GM18520 (cell line): ENCODE measurements at regions not wholly inside any gene's neighbourhood (a gene's known extent, or its start where the extent isn't known, plus 50 kb on each side); places are given as distances from the start of the nearest gene placed in this dataset.

Experiments used
- ATAC-seq: cut with Tn5 transposase; IDR thresholded peaks from one replicate; pipeline ENCODE4 v1.9.1; 2021; ENCODE audit not compliant: unreplicated experiment

DNA sequence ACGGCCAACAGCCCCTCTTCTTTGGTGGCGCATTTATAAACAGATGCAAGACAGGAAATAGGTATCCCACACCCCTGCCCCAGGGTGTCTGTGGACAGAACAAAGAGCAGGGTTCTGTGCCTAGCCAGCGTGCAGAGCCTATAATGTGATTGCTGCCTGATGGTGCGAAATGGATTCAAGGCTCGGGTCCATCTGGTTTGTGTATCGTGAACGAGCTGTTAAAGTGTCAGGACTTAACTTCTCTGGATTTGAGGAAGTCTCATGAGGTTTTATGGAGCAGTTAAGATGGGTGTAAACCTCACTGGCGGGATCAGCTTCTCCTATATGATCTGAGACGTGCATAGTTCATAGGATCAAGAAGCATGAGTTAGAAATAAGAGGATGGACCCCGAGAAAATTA lies 388.7 kb upstream of the TBX3 start:
- ATAC-seq: no peak

DNA sequence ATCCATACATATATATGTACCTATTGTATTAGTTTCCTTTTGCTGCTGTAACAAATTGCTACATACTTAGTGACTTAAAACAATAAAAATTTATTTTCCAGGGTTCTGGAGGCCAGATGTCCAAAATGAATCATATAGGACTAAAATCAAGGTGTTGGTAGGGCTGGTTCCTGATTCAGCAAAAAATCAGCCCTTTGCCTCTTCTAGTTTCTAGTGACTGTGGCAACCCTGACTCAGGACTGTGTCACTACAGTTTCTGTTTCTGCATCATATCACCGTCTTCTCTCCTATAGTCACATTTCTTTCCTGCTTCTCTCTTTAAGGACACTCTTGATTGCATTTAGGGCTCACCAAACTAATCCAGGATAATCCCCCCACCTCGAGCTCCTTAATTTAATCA lies 386.3 kb upstream of the TBX3 start:
- no peak for ATAC-seq

DNA sequence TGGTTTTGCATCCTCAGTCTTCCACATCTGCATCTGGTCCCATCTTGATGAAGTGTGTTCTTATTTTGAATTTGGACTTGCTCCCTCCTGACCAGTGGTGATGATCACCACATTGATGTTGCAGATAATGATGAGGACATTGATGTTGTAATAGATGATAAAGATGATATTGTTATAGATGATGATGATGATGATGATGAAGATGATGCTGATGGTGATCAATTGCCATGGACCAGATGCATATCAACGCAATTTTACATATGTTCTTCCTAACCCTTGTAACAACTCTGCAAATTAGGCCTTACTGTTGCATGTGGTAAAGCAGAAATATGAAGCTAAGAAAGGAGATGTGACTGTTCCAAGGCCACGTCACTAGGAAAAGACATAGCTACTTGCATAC lies 380.3 kb upstream of the TBX3 start:
- ATAC-seq: no peak

DNA sequence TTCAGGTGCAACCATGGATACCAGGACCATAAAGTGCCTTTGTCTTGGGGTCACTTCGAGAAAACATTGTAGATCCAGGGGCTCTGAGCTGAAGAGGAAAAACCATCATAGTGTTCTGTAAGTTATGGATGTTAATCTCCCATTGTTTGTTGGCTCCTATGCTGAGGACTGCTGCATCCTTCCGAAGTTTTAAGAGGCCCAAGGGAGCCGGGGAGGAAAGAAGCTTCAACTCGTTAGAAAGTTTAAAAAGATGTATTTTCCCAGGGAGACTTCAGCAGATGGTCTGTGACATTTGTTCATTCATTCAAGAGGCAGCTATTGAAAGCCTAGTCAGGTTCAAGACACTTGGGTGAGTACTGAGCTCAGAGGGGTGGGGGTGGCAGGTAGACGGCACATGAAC lies 378.8 kb upstream of the TBX3 start:
- no peak for ATAC-seq

DNA sequence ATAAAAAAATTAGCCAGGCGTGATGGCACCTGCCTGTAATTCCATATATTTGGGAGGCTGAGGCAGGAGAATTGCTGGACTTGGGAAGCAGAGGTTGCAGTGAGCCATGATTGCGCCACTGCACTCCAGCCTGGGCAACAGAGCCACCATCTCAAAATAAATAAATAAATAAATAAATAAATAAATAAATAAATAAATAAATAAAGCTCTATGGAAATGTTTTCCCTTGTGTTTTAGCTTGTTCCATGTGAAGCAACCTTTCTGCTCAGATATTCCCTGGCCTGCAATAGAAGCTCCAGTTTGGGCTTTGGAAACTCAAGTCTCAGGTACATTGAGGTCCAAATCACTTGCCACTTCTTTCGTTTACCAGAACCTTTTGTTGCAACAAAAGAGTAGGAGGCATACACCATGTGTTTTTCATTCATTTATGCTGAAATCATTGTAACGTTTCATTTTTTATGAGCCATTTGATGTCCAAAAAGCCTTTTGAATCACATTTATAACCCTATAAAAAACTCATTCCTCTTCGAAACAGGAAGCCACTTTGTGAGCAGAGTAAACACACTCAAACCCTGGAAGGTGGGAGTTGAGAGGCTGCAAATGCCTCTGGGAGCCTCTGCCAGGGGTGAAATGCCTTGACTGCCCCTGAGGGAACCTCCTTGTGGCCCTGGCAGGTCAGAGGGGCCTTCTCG lies 376.6 kb upstream of the TBX3 start:
- no peak for ATAC-seq

DNA sequence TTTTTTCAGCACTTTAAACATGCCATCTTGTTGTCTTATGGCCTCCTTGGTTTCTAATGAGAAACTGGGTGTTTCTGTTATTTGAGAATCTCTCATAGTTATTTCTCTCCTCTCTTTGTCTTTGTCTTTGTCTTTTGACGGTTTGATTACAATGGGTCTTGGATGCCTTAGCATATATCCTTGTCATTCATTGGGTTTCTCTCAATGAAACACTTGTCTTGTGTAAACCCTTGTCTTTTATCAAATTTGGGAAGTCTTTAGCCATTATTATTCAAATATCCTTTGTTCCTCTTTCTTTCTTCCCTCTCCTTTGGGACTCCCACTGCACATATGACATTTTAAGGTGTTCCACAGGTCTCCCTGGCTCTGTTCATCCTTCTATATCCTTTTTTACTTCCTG lies 373.5 kb upstream of the TBX3 start:
- ATAC-seq: no peak

DNA sequence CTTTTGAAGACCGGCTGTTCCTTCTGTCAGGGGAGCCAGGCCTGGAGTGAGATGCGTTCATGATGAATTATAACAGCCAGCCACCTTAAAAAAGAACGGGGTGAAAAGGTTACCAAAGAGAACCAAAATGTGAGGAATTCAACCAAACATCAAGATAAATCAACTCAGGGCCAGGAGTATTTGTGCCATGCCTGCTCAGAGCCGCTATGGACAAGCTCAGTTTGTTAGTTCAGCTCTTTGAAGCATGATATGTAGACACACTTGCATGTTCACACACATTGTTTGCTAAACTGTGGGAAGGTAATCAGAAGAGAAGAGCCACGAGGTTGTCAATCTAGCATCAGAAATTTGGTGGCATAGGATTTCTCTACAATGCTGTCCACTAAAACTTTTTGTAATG lies 367.4 kb upstream of the TBX3 start:
- ATAC-seq: no peak

DNA sequence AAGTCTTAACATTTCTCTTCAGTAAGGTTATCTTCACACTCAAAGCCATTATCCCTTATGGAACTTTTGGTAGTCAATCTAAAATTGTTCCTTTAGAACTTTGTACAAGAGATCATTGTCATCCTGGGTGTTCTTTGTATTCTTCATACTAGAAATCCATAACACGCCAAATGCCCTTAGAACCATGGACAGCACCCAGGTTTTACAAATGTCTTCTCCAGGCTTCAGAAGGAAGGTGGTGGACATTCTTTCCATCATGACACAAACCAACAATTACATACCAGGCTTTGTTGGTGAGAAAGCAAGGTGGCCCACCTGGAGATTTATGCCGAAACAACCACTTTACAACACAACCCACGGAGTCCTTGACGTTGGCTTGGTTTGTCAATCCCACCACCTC lies 365.6 kb upstream of the TBX3 start:
- no peak for ATAC-seq

DNA sequence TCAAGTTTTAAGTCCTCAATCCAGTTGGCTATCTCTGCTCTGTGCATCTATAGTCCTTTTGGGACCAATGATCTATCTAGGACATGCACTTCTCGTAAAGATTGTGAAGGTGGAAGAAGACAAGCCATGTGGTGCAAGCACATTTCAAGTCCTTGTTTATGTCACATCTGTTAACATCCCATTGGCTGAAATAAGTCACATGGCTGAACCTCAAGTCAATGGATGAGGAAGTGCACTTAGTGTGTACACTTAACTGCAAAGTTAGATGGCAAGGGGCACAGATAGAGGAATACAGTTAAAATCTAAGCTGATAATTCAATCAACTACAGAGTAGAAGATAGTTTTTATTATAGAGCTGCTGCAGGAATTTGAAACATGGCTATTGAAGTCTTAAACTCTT lies 362.8 kb upstream of the TBX3 start:
- no peak for ATAC-seq

DNA sequence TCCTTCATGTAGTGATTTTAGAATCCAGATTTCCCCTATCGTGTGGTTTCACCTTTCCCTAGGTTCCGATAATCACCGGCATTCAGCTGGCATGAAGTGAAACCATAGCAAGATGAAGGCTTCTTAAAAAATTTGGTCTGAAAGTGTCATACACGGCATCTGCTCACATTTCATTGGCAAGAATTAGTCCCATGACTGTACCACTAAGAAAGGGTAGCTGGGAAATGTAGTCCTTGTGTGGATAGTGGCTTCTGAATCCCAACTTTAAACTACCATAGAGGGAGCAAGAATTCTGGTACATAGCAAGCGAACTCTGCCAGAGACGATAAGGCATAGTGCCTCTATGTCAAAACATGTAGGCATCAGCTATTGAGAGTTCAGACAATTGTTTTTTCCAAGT lies 360.1 kb upstream of the TBX3 start:
- ATAC-seq: no peak

DNA sequence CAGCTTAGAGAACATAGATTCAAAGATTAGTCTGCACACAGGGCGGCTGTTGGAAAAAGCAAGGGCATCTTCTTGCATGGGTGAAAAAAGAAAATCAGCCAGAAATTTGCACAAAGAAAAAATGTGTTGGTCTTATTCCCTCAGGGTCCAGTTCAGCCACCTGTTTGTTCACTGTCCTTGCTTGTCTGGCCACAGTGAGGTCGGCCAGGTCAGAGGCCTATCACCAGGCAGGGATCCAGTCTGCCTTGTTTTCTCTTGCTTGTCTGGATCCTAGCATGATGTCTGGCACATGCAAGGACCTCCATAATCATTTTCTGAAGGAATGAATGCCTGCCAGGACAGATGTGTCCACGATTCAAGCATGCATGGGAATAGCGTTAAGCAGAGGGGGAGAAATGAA lies 359.1 kb upstream of the TBX3 start:
- no peak for ATAC-seq

DNA sequence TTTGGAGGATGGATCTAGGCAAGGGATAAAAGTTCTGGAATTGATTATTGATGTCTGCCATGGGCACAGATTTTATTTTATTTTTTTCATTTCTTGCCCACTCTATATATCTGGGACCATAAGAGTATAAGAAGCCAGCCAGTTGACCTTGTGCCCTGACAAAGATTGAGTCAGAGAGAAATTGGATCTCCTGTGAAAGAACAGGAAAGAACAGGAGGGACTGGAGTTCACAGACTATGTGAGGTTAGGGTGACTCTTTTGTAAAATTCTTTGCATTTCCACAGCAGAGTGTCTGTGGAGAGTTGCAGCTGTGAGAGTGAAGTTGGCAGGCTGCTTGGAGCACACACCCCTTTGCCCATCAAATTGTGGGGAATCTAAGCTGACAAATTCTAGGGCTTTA lies 358.4 kb upstream of the TBX3 start:
- no peak for ATAC-seq

DNA sequence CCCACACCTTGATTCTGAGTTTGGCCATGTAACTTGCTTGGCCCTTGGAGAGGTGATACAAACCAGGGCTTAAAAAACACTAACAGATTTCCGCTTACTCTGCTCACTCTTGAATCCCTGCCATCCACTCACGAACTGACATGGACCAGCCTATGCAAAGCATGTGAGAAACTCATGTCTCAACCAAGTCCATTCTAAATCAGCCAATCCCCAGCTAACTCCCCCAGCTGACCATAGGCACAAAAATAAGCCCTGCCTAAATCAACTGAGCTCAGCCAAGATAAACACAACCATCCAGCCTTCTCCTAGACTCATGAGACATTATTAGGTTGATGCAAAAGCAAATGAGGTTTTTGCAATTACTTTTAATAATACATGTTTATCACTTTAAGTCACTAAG lies 353.9 kb upstream of the TBX3 start:
- no peak for ATAC-seq

DNA sequence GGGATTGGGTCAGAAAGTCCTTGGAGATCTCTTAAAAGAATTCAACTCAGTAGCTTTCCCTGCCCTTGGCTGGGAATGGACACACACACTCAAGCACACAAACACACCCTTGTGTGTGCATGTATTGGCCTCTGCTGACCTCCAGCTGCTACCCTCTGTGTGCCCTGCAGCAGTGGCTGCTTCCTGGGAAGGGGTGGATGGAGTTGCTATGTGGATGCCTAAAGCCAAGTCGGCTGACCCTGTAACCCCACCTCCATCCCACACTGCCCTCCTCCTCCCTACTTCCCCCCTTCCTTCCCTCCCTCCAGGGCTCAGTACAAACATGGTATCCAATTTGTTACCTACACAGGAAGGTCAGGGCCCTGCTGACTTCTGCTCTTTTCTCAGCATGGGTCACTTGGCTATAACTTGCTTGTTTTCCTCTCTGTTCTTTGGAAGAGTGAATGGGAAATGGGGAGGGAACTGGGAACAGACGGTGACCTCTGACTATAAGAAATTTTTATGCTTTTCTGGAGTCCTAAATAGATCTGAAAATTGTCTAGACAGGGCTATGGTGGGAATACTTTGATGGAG lies 351.6 kb upstream of the TBX3 start:
- no peak for ATAC-seq

DNA sequence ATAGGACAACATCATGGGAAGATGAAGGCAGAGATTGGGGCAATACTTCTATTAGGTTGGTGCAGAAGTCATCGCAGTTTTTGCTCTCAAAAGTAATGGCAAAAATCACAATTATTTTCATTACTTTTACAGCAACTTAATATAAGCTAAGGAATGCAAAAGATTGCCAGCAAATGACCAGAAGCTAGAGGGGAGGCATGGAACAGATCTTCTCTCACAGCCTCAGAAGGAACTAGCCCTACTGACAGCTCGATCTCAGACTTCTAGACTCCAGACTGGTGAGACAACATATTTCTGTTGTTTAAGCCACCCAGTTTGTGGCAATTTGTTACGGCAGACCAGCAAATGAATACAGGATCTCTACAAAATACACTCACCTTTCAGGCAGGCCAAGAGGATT lies 348.5 kb upstream of the TBX3 start:
- ATAC-seq: no peak

DNA sequence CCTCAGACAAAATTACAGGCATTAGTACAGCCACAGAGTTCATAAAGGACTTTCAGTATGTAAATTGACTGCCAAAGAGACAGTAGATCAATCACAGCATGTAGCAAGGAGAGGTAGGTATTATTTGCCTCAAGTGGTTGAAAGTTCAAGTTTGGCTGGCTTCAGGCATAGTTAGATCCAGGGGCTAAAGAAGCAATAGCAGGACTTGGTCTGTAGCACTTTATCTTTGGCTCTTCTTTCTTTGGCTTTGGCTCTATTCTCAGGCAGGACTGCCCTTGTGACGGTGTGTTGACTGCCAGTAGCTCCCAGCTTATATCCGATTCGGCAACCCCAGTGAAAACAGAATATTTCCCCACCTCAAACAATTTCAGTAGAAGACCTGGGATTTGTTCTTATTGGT lies 346.0 kb upstream of the TBX3 start:
- ATAC-seq: no peak

DNA sequence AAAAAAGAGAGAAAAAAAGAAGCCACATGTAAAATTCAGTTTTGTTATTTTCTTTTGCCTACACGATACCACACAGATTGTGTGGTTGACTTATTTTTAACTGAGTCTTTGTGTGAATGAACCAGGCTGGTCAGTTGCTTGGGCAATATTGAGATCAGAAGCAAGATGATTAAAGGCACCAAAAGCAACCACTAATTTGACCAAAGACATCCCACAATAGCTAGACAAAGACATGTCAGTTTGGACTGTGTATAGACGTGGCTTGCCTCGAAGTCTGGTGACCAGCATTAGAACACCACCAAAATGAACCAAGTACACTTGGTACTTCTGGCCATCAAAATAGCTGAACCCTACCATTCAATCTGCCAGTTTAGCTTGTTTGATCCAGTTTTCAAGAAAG lies 340.6 kb upstream of the TBX3 start:
- no peak for ATAC-seq

DNA sequence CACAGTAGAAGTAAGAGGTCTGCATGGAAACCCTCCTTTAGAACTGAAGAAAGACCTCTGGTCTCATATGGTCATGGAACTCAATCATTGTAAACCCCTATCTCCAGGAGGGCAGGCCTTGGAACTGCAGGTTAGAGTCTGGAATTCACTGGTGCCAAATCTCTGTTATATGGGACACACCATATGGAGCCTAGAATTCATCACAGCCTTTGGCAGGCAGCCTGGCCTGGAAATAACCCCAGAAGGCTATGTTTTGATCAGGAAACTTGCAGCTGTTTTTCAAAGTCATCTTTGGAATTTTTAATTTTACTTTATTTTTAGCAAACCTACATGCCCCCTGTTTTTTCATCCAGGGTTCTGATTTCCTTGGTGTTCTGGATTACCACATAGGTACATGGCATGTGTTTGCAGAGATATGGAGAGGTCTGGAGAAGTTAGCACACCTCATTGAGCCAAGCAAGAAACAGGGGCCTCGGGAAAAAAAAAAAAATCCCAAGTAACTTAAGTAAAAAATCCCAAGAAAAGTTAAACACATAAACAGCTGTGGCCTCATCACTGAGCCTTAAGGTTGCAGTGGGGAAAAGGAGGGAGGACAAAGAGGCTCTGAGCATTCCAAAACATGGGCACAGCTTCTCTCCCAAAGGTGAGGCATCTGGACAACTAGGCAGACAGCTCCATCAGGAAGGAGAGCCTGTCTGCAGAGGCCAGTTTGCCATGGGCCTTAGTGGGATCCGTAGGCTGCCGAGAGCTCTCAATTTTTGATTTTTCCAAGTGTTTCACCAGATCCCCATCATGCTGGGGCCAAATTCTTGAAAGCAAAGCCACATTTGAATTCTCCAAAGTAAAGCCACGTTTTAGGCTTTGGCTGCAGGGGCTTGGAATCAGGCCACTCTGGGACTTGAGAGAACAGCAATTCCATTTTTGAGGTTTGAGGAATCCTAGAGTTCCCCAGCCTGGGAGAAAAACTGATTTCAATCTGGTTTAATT lies 339.6 kb upstream of the TBX3 start:
- no peak for ATAC-seq

DNA sequence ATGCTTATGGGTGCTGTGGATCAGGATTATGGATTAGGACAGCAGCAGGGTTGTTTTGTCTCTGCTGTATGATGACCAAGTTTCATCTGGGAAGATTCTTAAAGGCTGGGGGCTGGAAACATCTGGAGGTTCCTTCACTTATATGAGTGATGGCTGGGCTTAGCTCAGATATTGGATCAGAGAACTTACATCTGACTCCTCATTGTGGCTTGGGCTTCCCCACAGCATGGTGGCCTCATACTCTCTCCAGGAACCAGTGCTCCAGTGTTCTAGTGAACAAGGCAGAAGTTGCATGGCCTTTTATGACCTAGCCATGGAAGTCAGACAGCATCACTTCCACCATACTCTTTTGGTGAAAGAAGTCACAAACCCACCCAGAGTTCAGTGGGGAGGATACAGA lies 336.1 kb upstream of the TBX3 start:
- no peak for ATAC-seq

DNA sequence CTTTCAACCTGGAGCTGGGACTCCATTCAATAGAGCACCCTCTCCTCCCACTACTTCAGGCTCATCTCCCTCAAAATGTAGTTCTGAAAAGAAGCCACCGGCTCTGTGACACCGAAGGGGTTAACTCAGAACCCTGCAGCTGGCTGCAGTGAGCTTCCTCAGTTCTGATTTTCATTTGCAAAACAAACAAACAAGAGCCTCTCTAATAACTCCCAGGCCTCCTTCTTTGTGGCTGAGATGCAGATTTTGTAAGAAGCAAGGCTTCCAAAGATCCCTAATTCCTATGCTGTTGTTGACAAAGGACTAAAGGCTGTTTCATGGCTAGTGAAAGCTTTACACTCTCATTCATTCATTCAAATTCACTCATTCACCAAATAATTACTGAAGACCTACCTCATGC lies 333.4 kb upstream of the TBX3 start:
- ATAC-seq: no peak

DNA sequence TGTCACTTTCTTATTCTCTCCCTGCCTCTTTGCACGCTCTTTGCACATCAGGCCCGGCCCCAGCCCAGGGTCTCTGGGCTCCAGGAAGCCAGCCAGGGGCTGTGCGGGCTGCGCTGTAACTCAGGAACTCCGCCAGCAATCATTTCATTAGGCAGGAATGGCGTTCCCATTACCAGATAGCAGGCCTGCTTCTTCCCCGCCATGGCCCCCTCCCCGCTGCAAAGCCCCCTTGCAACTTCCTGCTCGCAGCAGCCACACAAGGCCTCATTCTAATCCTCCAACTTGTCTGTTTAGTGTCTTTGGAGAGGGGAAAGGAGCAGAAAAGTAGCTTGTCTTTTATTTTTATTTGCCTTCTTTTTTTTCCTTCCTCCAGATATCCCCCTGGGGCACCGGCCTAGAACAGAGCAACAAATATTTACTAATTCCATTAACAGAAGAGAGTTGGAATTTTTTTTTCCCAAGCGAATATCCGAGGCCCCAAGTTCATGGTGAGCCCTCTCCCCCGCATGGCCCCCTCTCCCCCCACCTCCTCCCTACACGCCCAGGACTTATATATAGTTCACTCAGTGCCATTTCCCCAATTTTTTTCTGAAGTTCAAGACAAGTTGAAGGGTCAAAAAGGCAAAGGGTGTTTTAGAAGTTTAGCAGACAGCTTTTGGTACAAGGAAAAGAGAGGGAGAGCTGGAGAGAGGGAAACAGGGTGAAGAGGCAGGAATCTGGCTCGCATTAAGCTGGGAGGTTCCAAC lies 329.4 kb upstream of the TBX3 start:
- no peak for ATAC-seq

DNA sequence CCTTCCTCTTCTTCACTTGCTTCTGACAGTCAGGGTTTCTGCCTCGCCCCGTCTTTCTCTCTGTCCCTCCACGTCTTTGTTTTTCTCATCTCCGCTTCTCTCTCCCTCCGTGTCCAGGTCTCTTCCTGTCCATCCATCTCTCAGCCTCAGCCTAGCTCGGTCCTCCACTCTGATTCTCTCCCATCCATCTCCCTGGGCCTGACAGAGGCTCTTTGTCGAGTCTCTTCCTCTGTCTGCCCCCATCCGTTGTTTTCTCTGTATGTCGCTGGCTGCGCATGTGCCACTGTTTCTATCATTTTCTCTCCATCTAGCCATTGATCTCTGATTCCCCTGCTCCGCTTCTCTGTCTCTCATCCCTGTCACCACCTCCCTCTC lies 328.9 kb upstream of the TBX3 start:
- ATAC-seq: no peak
